ENCODE measurements at regions not wholly inside any gene's neighbourhood (a gene's known extent, or its start where the extent isn't known, plus 50 kb on each side); places are given as distances from the start of the nearest gene placed in this dataset.

DNA sequence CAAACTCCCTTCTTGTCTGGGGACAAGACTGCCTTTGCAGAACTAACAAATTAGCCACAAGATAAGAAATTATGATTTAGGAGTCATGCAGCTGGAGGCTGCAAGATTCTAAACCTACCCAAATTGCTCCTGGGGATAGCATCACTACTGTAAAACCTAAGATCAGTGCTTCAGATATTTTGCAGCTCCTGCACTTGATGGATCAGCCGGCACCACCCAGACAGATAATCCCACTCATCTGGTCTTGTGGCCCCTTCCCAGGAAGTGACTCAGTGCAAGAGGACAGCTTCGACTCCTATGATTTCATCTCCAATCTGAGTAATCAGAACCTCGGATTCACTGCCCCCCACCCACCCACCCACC, 181.9 kb downstream of the AKR1D1 start:
- H3K27ac ChIP-seq (replicated peaks in 1 of 4): no peak overlapping the region
- no peaks in the 10 kb centered on the region for H3K27me3 ChIP-seq
- no peaks in the 10 kb centered on the region for H3K36me3 ChIP-seq
- 53% methylated on average over 3 of the region's 3 CpGs for WGBS
- no peaks in the 10 kb centered on the region for H3K4me1 ChIP-seq
- H3K4me3 ChIP-seq: no peak overlapping the region
- intact Hi-C loops (cut with DNase I): no loop called here
- peaks cover 0 to 8% (median 0%) of the 10 kb centered on the region in 4 donors for H3K9me3 ChIP-seq
- DNase-seq (ENCODE audit: extremely low spot score): no peak
- no peak for TF ChIP-seq POLR2AphosphoS5 (IDR thresholded peaks at IDR 0.05)
- no peak for TF ChIP-seq POLR2A (IDR thresholded peaks at IDR 0.05; ENCODE audit: low read depth)
- TF ChIP-seq, protein P1, sequence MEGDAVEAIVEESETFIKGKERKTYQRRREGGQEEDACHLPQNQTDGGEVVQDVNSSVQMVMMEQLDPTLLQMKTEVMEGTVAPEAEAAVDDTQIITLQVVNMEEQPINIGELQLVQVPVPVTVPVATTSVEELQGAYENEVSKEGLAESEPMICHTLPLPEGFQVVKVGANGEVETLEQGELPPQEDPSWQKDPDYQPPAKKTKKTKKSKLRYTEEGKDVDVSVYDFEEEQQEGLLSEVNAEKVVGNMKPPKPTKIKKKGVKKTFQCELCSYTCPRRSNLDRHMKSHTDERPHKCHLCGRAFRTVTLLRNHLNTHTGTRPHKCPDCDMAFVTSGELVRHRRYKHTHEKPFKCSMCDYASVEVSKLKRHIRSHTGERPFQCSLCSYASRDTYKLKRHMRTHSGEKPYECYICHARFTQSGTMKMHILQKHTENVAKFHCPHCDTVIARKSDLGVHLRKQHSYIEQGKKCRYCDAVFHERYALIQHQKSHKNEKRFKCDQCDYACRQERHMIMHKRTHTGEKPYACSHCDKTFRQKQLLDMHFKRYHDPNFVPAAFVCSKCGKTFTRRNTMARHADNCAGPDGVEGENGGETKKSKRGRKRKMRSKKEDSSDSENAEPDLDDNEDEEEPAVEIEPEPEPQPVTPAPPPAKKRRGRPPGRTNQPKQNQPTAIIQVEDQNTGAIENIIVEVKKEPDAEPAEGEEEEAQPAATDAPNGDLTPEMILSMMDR (IDR thresholded peaks at IDR 0.05): no peak
- TF ChIP-seq EP300 (IDR thresholded peaks at IDR 0.05): no peak

DNA sequence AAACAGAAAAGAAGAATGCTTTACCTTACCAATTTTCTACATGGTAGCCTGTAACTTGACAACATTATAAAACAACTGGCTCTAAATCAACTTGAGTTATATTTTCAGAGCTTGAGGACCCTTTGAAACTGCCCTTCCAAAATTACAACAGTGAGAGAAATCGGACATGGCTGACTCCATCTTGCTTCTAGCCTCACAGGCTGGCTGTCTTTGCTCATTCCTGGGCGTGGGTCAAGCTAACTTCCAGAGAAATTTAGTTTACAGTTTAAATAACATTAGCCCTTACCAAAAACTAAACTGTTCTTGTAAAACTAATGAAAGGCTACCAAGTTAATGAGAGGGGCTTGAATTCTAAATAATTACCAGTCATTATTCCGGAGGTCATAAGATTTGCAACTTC, 183.4 kb downstream of the AKR1D1 start:
- no peak for TF ChIP-seq POLR2A (IDR thresholded peaks at IDR 0.05; ENCODE audit: low read depth)
- TF ChIP-seq EP300 (IDR thresholded peaks at IDR 0.05): no peak
- TF ChIP-seq, protein P1 (IDR thresholded peaks at IDR 0.05): no peak
- TF ChIP-seq POLR2AphosphoS5 (IDR thresholded peaks at IDR 0.05): no peak
- no peaks in the 10 kb centered on the region for H3K4me1 ChIP-seq
- intact Hi-C loops (cut with DNase I): no loop called here
- H3K27ac ChIP-seq (replicated peaks in 1 of 4): no peak overlapping the region
- H3K27me3 ChIP-seq: no peaks in the 10 kb centered on the region
- no peaks in the 10 kb centered on the region for H3K36me3 ChIP-seq
- WGBS: 91% methylated on average over 3 of the region's 3 CpGs
- no peak for DNase-seq (ENCODE audit: extremely low spot score)
- H3K9me3 ChIP-seq: peaks cover 0 to 8% (median 0%) of the 10 kb centered on the region in 4 donors
- H3K4me3 ChIP-seq: no peak overlapping the region

DNA sequence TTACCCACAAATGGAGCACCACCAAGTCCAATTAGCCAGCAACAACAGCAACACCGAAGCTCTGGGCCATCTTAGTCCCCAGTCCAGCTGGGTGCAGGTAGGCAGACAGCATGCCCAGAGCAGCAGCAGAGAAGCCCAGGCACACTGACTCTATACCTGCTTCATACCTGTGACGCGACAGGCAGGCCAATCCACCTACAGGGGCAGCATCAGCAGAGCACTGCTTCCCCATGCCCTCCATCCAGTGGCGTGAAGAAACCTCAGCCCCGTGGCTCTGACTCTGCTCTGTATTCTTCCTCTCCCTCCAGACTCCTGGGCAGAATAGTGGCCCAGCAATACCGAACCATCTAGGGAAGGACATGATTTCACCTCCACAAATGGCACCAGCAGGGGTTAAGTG, 191.7 kb downstream of the AKR1D1 start:
- Histone ChIP-seq H3K9me3 (peaks cover 0 to 7% (median 3%) of the 10 kb centered on the region in 4 donors), H3K27me3 (no peaks in the 10 kb centered on the region), H3K36me3 (no peaks in the 10 kb centered on the region), H3K4me1 (no peaks in the 10 kb centered on the region), H3K27ac (replicated peaks in 1 of 4) (no peak overlapping the region), H3K4me3 (no peak overlapping the region)
- DNase-seq (ENCODE audit: extremely low spot score): no peak
- TF ChIP-seq, protein P1 (IDR thresholded peaks at IDR 0.05): no peak
- TF ChIP-seq EP300 (IDR thresholded peaks at IDR 0.05): no peak
- no peak for TF ChIP-seq POLR2AphosphoS5 (IDR thresholded peaks at IDR 0.05)
- TF ChIP-seq POLR2A (IDR thresholded peaks at IDR 0.05; ENCODE audit: low read depth): no peak
- WGBS: 76% methylated on average over 4 of the region's 6 CpGs
- intact Hi-C loops (cut with DNase I): no loop called here

DNA sequence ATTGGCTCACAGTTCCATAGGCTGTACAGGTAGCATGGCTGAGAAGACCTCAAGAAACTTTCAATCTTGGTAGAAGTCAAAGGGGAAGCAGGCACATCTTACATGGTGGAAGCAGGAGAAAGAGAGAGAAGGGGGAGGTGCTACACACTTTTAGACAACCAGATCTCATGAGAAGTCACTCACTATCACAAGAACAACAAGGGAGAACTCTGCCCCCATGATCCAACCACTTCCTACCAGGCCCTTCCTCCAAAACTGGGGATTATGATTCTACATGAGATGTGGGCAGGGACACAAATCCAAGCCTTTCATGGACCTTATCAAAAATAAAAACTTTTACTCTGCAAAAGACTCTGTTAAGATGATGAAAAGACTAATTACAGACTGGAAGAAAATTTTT, 183.2 kb upstream of the TRIM24 start:
- Histone ChIP-seq H3K9me3 (peaks cover 0 to 3% (median 0%) of the 10 kb centered on the region in 4 donors), H3K4me1 (no peaks in the 10 kb centered on the region), H3K36me3 (no peaks in the 10 kb centered on the region), H3K4me3 (no peak overlapping the region), H3K27me3 (no peaks in the 10 kb centered on the region), H3K27ac (replicated peaks in 1 of 4) (no peak overlapping the region)
- no peak for DNase-seq (ENCODE audit: extremely low spot score)
- TF ChIP-seq, protein P1 (IDR thresholded peaks at IDR 0.05): no peak
- TF ChIP-seq EP300 (IDR thresholded peaks at IDR 0.05) (no peak), POLR2A (IDR thresholded peaks at IDR 0.05; ENCODE audit: low read depth) (no peak), POLR2AphosphoS5 (IDR thresholded peaks at IDR 0.05) (no peak)
- intact Hi-C loops (cut with DNase I): no loop called here

DNA sequence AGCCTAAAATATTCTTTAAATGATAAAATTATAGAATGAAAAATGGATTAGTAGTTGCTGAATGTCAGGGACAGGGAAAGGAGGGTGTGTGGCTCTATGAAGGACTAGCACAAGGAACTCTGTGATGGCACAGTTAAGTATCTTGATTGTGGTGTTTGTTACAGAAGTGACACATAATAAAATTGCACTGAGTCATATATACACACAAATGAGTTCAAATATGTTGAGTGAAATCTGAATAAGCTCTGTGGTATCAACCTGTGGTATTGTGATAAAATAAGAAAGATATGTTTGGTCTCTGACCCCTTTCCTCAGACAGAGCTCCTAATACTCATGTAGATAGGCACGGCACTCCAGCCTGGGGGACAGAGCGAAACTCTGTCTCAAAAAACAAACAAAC, 181.5 kb upstream of the TRIM24 start:
- TF ChIP-seq EP300 (IDR thresholded peaks at IDR 0.05) (no peak), POLR2AphosphoS5 (IDR thresholded peaks at IDR 0.05) (no peak), POLR2A (IDR thresholded peaks at IDR 0.05; ENCODE audit: low read depth) (no peak)
- TF ChIP-seq, protein P1 (IDR thresholded peaks at IDR 0.05): no peak
- Histone ChIP-seq H3K27ac (replicated peaks in 1 of 4) (no peak overlapping the region), H3K4me3 (no peak overlapping the region), H3K4me1 (no peaks in the 10 kb centered on the region), H3K9me3 (no peaks in the 10 kb centered on the region), H3K27me3 (no peaks in the 10 kb centered on the region), H3K36me3 (no peaks in the 10 kb centered on the region)
- WGBS: 83% methylated on average over 2 of the region's 2 CpGs
- intact Hi-C loops (cut with DNase I): no loop called here
- no peak for DNase-seq (ENCODE audit: extremely low spot score)

All from esophagus muscularis mucosa (tissue), 4 donors.